HepG2 (cell line): ENCODE measurements at regions not wholly inside any gene's neighbourhood (a gene's known extent, or its start where the extent isn't known, plus 50 kb on each side); places are given as distances from the start of the nearest gene placed in this dataset.

ENCODE experiments used
- ATAC-seq: fragments of 200-7000 bp; cut with Tn5 transposase; 3 replicates; pipeline ENCODE4 v1.9.1; 2020; ENCODE audit warnings: mild to moderate bottlenecking, moderate library complexity
- BruUV-seq: library from RNA; stranded (reverse); fragments of 400-500 nt; replicated peaks from 2 replicates; lab custom pipeline; 2021; lab: Mats Ljungman, UMichigan
- CTCF ChIA-PET: fragments of 300-600 bp; formaldehyde crosslinking; extraction: SDS; loops from one replicate; lab custom pipeline; 2021; ENCODE audit warnings: low total read pairs, inconsistent platforms, low intra/inter-chr PET ratio; lab: Yijun Ruan, JAX
- POLR2A ChIA-PET: fragments of 350-600 bp; sonication (Branson Sonifier 250); formaldehyde crosslinking; loops from one replicate; lab custom pipeline; 2020; ENCODE audit warnings: antibody characterized with exemption, inconsistent platforms; lab: Yijun Ruan, JAX
- DNase-seq: peaks from one replicate; pipeline ENCODE4 v3.0.0-alpha.2; 2015; ENCODE audit warnings: low spot score
- FAIRE-seq: peaks from 3 replicates; lab custom pipeline; 2011; peaks lifted over from hg19 to GRCh38; lab: Jason Lieb, UNC
- H2AFZ ChIP-seq: one replicate; pipeline ENCODE4 v1.6.1; 2011; ENCODE audit warnings: low read length, inconsistent platforms
- H3K27ac ChIP-seq: fragments of 300-600 bp; 3 replicates; pipeline ENCODE4 v1.8.0; 2011; ENCODE audit warnings: mixed run types, mild to moderate bottlenecking, mixed read lengths, low read length, inconsistent platforms; ENCODE audit not compliant: insufficient read depth; ENCODE audit errors: extremely low read length
- H3K27me3 ChIP-seq, 2 experiments: fragments of 200-600 bp in 1 of 2; 2 replicates in 1 of 2; 3 replicates in 1 of 2; pipeline versions ENCODE4 v1.6.0 to v1.8.0; 2011; ENCODE audit warnings: low read length in 2 of 2, mild to moderate bottlenecking in 2 of 2, moderate library complexity in 2 of 2, inconsistent platforms in 1 of 2; ENCODE audit not compliant: insufficient read depth in 2 of 2, control insufficient read depth in 1 of 2
- H3K36me3 ChIP-seq, 2 experiments: fragments of 200-600 bp in 1 of 2; replicated peaks in 1 of 2; 2 replicates in 1 of 2; 3 replicates in 1 of 2; pipeline versions ENCODE4 v1.5.1 to v1.8.0; 2011; ENCODE audit warnings: low read length in 2 of 2, inconsistent platforms in 1 of 2; ENCODE audit not compliant: insufficient read depth in 2 of 2, control insufficient read depth in 1 of 2
- H3K4me1 ChIP-seq: 2 replicates; pipeline ENCODE4 v1.5.1; 2012; ENCODE audit warnings: low read length, inconsistent platforms; ENCODE audit not compliant: insufficient read depth
- H3K4me2 ChIP-seq: 2 replicates; pipeline ENCODE4 v1.6.0; 2011; ENCODE audit warnings: low read depth, low read length, inconsistent platforms
- H3K4me3 ChIP-seq, 3 experiments: fragments of 200-600 bp in 1 of 3; sonication (generic), shearing (Covaris generic) in 1 of 3; replicated peaks in 1 of 3; 2 replicates each; pipeline ENCODE4 v1.5.1; 2011 to 2016; ENCODE audit warnings: low read length in 3 of 3, inconsistent platforms in 2 of 3, low read depth in 2 of 3, mild to moderate bottlenecking in 2 of 3, control low read depth in 1 of 3, mixed read lengths in 1 of 3; ENCODE audit not compliant: insufficient read depth in 1 of 3
- H3K79me2 ChIP-seq: one replicate; pipeline ENCODE4 v1.6.1; 2011; ENCODE audit warnings: low read length, inconsistent platforms; ENCODE audit not compliant: insufficient read depth
- H3K9ac ChIP-seq: 2 replicates; pipeline ENCODE4 v1.6.0; 2011; ENCODE audit warnings: mild to moderate bottlenecking, low read depth, low read length, inconsistent platforms; ENCODE audit not compliant: insufficient read depth
- H3K9me3 ChIP-seq: 2 replicates; pipeline ENCODE4 v1.5.1; 2012; ENCODE audit warnings: mild to moderate bottlenecking, low read length
- H4K20me1 ChIP-seq: 2 replicates; pipeline ENCODE4 v1.6.0; 2011; ENCODE audit warnings: inconsistent platforms, mild to moderate bottlenecking, low read length, moderate library complexity; ENCODE audit not compliant: insufficient read depth
- GABPA ChIP-seq, 2 experiments: IDR thresholded peaks; 2 replicates each; pipeline ENCODE4 v1.6.1; 2011 to 2016; ENCODE audit warnings: low read depth in 2 of 2, low read length in 1 of 2, missing biosample characterization in 1 of 2, missing genetic modification characterization in 1 of 2
- KMT2A ChIP-seq: sonication (generic); formaldehyde crosslinking; IDR thresholded peaks from 2 replicates; pipeline ENCODE4 v1.4.0; 2020; ENCODE audit warnings: missing genetic modification reagents
- RBAK ChIP-seq: sonication (generic); formaldehyde crosslinking; IDR thresholded peaks from 2 replicates; pipeline ENCODE4 v1.5.1; 2020; ENCODE audit warnings: mild to moderate bottlenecking, missing genetic modification reagents
- RFX1 ChIP-seq: fragments of 450-650 bp; IDR thresholded peaks from 2 replicates; pipeline ENCODE4 v1.6.1; 2017
- SALL2 ChIP-seq: sonication (generic); formaldehyde crosslinking; IDR thresholded peaks from 2 replicates; pipeline ENCODE4 v1.8.1; 2023; ENCODE audit warnings: mild to moderate bottlenecking, missing genetic modification reagents, inconsistent platforms
- SIX4 ChIP-seq: sonication (generic); formaldehyde crosslinking; IDR thresholded peaks from 2 replicates; pipeline ENCODE4 v1.4.0; 2020; ENCODE audit warnings: missing genetic modification reagents
- SNRNP70 ChIP-seq: fragments of 200-400 bp; formaldehyde crosslinking; IDR thresholded peaks from 2 replicates; pipeline ENCODE4 v1.6.1; 2017; ENCODE audit warnings: mild to moderate bottlenecking, low read depth, low read length, moderate library complexity
- TERF1 ChIP-seq: sonication (generic); formaldehyde crosslinking; IDR thresholded peaks from 2 replicates; pipeline ENCODE4 v1.8.0; 2022; ENCODE audit warnings: mild to moderate bottlenecking, missing genetic modification reagents, moderate library complexity
- ZBTB37 ChIP-seq: sonication (generic); formaldehyde crosslinking; IDR thresholded peaks from 2 replicates; pipeline ENCODE4 v1.4.0; 2020; ENCODE audit warnings: mild to moderate bottlenecking, missing genetic modification reagents
- ZFP37 ChIP-seq: sonication (generic); formaldehyde crosslinking; IDR thresholded peaks from 2 replicates; pipeline ENCODE4 v1.4.0; 2020; ENCODE audit warnings: missing genetic modification reagents, borderline replicate concordance
- ZFX ChIP-seq: sonication (generic); formaldehyde crosslinking; IDR thresholded peaks from 2 replicates; pipeline ENCODE4 v1.4.0; 2020; ENCODE audit warnings: mild to moderate bottlenecking, low read depth, missing genetic modification reagents, moderate library complexity
- ZNF160 ChIP-seq: sonication (generic); formaldehyde crosslinking; IDR thresholded peaks from 2 replicates; pipeline ENCODE4 v1.8.0; 2022; ENCODE audit warnings: mild to moderate bottlenecking, inconsistent platforms, missing genetic modification reagents
- ZNF296 ChIP-seq: sonication (generic); formaldehyde crosslinking; conservative IDR thresholded peaks from 2 replicates; pipeline ENCODE4 v1.5.0; 2020; ENCODE audit warnings: mild to moderate bottlenecking, missing genetic modification reagents
- ZNF432 ChIP-seq: sonication (generic); formaldehyde crosslinking; IDR thresholded peaks from 2 replicates; pipeline ENCODE4 v1.5.0; 2020; ENCODE audit warnings: missing genetic modification reagents, mild to moderate bottlenecking, borderline replicate concordance
- ZNF597 ChIP-seq: sonication (generic); formaldehyde crosslinking; IDR thresholded peaks from 2 replicates; pipeline ENCODE4 v1.5.0; 2020; ENCODE audit warnings: missing genetic modification reagents
- ZNF703 ChIP-seq: sonication (generic); formaldehyde crosslinking; IDR thresholded peaks from 2 replicates; pipeline ENCODE4 v1.5.1; 2020; ENCODE audit warnings: missing genetic modification reagents, mild to moderate bottlenecking, moderate library complexity, borderline replicate concordance
- ZNF878 ChIP-seq: sonication (generic); formaldehyde crosslinking; IDR thresholded peaks from 2 replicates; pipeline ENCODE4 v1.8.1; 2023; ENCODE audit warnings: mild to moderate bottlenecking, missing genetic modification reagents, moderate library complexity
- ZSCAN12 ChIP-seq: sonication (generic); formaldehyde crosslinking; IDR thresholded peaks from 2 replicates; pipeline ENCODE4 v1.9.0; 2021; ENCODE audit warnings: mild to moderate bottlenecking, missing genetic modification reagents
- WGBS: methylation state at CpG from one replicate; pipeline ENCODE4 v1.1.6; 2017; ENCODE audit warnings: low lambda C conversion rate; 5-methylcytosine and 5-hydroxymethylcytosine counted together
- in situ Hi-C: cut with HindIII; loops from 2 replicates; pipeline ENCODE4 v1.10.0; 2017; ENCODE audit warnings: low pct_unique_long_range_greater_than_20kb; ENCODE audit not compliant: extremely low pct_ligation_motif_present
- intact Hi-C: fragments of 100-400 bp; cut with micrococcal nuclease; formaldehyde crosslinking; loops from one replicate; pipeline ENCODE4 v1.10.0; 2022; ENCODE audit not compliant: unreplicated experiment
- TF ChIP-seq, protein P1 (sequence below): IDR thresholded peaks from 2 replicates; pipeline ENCODE4 v1.6.1; 2016; ENCODE audit warnings: low read depth, borderline replicate concordance
- TF ChIP-seq, protein P2 (sequence below): sonication (generic); formaldehyde crosslinking; IDR thresholded peaks from 2 replicates; pipeline ENCODE4 v1.5.0; 2020; ENCODE audit warnings: mild to moderate bottlenecking, missing genetic modification reagents

GRCh38 chr10:91006001-91006751, 85.3 kb upstream of the ANKRD1 start:
- no peaks in the 10 kb centered on the region for H3K9me3 ChIP-seq
- intact Hi-C loops = loop anchor here (1.0 to 2.0 kb wide), 3 partner anchors 91 to 245 kb away; no protein-coding TSS in a partner anchor
- peak; percentile 71 for DNase-seq
- WGBS = 3% methylated on average over 2 of the region's 2 CpGs
- no peak overlapping the region for H3K9ac ChIP-seq
- ChIA-PET CTCF (interaction anchor here (1.0 to 2.0 kb wide), 4 partner anchors 95 to 363 kb away, joined by 3 to 24 read pairs (median 9); no protein-coding TSS in a partner anchor), POLR2A (no interaction called here)
- H3K79me2 ChIP-seq = no peaks in the 10 kb centered on the region
- ATAC-seq = peak; percentile 89
- no peaks in the 10 kb centered on the region for H4K20me1 ChIP-seq
- no peaks in the 10 kb centered on the region for H3K27me3 ChIP-seq
- in situ Hi-C loops = no loop called here
- FAIRE-seq = peak; percentile 88
- BruUV-seq = no TSS peak
- no peak overlapping the region for H3K27ac ChIP-seq
- no peak overlapping the region for H2AFZ ChIP-seq
- H3K4me2 ChIP-seq = no peak overlapping the region
- H3K36me3 ChIP-seq = no peaks in the 10 kb centered on the region
- H3K4me1 ChIP-seq = peaks cover 14% of the 10 kb centered on the region
- no peak overlapping the region for H3K4me3 ChIP-seq
- TF ChIP-seq ZBTB37 (CRISPR knock-in tag) (no peak), ZFX (CRISPR knock-in tag) (peak; percentile 24; the same call in 1 of the 2 replicates), ZNF432 (CRISPR knock-in tag) (no peak), ZNF878 (CRISPR knock-in tag) (no peak), ZNF296 (CRISPR knock-in tag) (no peak), SIX4 (CRISPR knock-in tag) (no peak), RBAK (no peak), ZFP37 (CRISPR knock-in tag) (no peak), ZNF597 (CRISPR knock-in tag) (no peak), TERF1 (CRISPR knock-in tag) (no peak), GABPA (IDR thresholded peaks at IDR 0.05; ENCODE audit: low read depth, low read length) (no peak), GABPA (CRISPR knock-in tag; IDR thresholded peaks at IDR 0.05; ENCODE audit: low read depth) (no peak), ZSCAN12 (CRISPR knock-in tag) (no peak), RFX1 (no peak), KMT2A (CRISPR knock-in tag) (no peak), ZNF703 (no peak), ZNF160 (CRISPR knock-in tag) (no peak), SNRNP70 (no peak), SALL2 (no peak)
- TF ChIP-seq, protein P1, sequence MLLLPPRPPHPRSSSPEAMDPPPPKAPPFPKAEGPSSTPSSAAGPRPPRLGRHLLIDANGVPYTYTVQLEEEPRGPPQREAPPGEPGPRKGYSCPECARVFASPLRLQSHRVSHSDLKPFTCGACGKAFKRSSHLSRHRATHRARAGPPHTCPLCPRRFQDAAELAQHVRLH (CRISPR knock-in tag) = 0 out of 2 replicates have a peak, but pooled peaks have one; percentile 37
- TF ChIP-seq, protein P2, sequence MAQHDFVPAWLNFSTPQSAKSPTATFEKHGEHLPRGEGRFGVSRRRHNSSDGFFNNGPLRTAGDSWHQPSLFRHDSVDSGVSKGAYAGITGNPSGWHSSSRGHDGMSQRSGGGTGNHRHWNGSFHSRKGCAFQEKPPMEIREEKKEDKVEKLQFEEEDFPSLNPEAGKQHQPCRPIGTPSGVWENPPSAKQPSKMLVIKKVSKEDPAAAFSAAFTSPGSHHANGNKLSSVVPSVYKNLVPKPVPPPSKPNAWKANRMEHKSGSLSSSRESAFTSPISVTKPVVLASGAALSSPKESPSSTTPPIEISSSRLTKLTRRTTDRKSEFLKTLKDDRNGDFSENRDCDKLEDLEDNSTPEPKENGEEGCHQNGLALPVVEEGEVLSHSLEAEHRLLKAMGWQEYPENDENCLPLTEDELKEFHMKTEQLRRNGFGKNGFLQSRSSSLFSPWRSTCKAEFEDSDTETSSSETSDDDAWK (CRISPR knock-in tag) = no peak
